DMS 273 treated with DMSO at 0.1 percent for 48 hours (cell line): ENCODE measurements at regions not wholly inside any gene's neighbourhood (a gene's known extent, or its start where the extent isn't known, plus 50 kb on each side); places are given as distances from the start of the nearest gene placed in this dataset.

ENCODE experiments used
- DNase-seq: peaks from one replicate; lab custom pipeline; 2025; lab: John Stamatoyannopoulos, UW

DNA sequence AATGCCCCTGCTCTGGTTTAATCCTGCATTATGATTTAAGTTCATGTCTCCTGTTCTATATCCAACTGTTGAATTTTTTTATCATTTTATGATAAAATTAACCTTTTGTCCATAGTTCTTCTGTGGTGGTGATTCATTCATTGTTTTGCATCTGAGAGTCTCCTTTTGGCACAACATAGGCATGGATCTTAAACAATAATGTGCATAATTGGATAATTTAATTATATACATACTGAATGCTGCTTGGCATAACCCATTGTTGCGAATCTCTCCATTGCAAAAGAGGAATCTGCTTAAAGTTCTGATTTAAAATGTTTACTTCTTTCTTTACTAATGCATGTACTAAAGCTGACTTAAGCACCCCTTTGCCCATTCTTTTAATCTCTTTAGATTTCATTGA is 2788.4 kb downstream of the PCDH9 start:
- DNase-seq: no peak

DNA sequence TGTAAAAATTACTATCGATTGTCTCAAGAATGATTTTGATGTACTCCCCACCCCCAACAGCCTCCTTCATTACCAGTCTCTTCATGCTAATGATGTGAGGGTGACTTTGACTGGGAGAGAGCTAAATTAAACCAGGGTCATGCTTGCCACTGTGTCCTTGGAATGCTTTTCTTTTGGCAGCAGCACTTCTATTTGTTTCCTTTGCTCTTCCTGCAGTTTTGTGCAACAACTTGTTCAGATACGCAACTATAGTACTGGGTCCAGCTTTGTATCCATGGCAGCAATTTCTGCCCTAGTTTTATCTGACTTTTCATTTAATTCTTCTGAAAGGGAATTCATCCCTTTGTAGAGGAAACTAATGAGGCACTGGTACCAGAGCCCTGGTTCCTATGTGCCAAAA is 2792.1 kb downstream of the PCDH9 start:
- no peak for DNase-seq

DNA sequence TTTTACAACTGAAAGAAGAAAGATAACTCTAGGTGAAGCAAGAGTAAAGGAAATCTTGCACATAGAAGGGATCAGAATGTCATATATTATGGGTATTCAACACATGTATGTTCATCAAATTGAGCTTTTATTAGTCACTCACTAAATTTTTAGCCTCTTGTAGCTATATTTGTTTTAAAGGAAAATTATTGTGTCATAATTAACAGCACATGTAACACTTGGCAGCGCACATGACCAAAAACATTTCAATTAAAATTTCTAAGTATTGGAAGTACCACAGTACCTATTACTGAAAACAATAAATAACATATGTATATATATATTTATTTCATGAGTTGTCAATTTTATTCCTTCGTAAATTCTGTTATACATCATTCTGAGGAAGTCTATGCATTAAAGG is 2800.4 kb downstream of the PCDH9 start:
- DNase-seq: no peak

DNA sequence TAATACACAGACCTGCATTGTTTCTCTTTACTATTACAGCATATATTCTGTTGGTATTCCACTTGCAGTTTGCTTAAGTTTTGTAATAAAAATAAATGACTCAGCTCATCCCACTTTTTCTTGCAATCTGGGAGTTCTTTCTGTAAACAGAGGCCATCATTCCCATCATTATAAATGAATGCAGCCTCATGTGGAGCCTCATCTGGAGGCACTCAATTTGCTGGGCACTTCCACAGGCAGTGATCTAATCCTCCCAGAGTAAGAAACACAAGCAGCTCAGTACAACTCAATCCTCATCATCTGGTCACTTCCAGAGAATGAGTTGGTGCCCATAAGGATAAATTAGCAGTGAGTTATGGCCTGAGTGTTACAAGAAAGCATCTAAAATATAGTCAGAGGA is 2801.9 kb downstream of the PCDH9 start:
- DNase-seq: no peak

DNA sequence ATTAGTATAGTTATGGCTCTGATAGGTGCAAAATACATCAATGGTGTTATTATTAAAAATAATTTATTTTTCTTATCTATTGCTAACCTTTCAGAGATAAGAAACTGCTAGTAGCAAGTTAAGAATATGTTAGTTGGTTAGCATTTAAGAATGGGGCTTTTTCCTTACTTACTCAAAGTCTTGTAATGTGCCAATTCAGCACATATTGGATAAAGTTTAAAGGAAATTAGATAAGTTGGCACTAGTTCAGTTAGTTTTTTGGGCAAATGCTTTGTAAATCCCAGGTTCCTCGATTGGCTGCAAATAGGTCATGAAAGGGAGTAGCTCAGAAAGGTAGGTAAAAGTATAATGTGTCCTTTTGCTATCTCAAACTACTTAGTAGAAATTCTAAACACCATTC is 2806.7 kb downstream of the PCDH9 start:
- no peak for DNase-seq

DNA sequence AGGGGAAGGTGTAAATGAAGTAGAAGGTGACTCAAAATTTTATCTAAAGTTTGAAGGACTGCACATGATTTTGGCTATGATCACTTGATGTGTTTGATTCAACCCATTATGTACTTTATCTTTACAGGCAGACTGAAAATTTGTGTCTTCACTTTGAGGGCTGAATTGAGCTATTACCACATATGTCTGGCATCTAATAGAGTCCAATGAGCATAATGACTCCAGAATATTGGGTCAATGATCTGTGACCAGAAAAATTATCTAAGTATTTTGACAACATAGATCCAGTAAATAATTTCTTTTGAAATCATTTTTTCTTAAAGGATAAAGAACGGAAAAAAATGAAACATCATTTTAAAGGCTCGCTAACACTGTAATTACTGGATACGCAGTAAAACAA is 2810.0 kb downstream of the PCDH9 start:
- DNase-seq: no peak

DNA sequence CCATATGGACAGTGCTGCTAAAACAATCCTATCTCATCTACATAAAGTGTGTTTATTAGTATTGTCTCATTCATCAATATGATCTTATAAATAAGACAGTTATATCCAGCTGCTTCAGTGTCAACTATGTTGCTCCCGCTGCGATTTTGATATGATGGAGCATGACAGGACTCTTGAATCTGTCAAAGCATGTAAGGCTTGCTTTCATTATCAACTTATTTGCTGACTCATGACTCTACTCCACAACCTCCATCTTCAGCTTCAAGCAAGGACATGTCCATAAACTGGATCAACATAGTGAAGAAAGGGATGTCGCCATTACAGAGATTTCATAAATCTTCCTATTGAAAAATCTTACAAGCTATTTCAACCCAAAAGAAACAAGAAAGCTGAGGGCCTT is 2812.6 kb downstream of the PCDH9 start:
- no peak for DNase-seq

DNA sequence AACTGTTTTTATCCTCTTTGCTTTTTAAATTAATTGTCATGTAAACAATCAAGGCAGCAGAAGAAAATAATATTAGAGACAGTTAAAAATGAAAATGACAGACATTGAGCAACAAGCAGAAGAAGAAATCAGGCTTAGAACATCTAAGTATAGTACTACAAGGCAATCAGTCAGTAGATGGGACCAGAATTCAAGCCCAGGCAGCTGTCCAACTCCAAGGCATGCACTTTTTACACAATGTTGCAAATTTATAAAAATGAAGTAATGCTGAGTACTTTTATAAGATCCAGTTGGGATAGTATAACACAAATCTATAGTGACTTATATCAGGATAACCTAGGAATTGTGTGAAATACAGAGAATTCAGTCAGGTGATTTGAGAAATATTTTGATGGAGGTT is 2815.8 kb downstream of the PCDH9 start:
- no peak for DNase-seq

DNA sequence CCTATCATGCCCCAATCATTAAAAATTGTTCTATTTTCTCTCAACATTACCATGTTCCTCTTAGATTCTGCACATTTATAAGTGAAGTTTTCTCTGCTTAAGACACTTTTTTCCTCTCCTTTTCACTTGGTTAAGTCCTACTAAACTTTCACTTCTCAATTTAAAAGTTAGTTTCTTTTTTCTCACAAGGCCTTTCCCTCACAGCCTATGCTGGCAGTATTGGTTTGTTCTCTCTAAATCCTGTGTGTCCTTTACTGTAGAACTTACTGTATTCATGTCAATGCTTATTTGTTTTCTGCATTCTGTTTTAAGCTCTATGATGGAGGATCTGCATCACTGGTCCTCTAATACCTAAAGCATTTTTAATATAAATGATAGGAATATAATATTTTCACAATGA is 2816.6 kb downstream of the PCDH9 start:
- DNase-seq: no peak

DNA sequence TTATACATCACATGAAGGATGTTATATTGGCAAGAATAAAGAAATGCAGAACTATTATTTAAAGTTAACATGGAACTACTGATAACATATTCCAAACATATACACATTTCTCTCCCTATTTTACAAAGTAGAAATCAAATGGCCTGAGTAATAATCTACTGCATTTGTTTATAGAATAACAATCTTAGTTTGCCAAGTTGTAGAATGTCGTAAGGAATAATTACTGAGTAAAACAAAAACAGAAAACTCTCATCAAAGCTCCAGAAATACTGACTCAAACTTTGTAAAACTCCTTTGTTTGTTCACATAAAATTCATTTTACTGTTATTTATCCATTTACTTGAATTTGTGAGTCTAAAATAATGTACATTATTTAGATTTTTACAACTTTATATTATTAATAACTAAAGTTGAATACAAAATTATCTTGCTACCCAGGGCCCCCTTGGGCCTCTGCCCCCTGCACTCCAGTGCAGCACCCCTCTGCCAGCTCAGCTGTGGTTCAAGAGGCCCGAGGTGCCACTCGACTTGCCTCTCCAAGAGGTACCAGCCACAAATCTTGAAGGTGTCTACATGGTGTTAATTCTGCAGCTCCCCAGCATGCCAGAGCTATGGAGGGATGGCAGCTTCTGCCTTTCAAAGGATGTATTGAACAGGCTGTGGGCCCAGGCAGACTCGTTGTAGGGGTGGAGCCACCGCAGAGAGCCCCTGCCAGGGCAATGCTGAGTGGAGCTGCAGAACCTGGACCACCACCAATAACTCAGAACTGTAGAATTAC is 2819.7 kb downstream of the PCDH9 start:
- DNase-seq: no peak

DNA sequence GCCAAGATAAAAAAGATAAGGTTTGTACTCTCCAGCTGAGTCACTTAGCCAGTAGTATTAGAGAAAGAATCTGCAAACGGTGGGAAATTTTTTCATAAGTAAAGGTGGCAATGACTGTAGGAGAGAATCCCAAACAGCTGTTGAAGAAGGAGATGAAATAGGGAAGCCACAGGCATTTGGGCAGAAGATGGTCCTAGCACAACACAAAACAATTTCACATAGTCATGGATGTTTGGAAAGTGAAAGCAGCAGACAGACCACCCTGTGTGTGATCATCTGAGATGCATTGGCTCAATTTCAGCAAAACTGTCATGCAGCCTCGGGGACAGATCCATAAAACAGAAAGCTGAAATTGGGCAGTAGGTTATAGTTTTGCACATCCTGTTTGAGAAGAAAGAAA is 2832.4 kb downstream of the PCDH9 start:
- DNase-seq: no peak

DNA sequence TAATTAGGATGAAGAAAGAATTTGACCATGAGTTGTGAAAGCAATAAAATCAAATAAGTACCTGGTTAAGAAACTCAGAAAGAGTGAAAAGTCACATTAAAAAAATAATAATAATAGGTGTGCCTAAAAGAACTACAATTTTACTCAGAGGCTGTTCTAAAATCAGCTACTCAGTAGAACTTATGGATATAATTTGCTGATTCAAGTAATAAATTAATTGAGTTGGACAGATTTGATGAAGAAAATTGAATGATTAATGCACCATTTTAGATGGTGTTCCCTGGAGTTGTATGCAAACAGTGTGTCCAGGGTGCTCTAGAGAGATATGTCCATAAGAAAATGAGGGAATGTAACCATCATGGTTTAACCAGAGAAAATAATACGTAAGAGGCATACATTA is 2852.5 kb downstream of the PCDH9 start:
- no peak for DNase-seq

DNA sequence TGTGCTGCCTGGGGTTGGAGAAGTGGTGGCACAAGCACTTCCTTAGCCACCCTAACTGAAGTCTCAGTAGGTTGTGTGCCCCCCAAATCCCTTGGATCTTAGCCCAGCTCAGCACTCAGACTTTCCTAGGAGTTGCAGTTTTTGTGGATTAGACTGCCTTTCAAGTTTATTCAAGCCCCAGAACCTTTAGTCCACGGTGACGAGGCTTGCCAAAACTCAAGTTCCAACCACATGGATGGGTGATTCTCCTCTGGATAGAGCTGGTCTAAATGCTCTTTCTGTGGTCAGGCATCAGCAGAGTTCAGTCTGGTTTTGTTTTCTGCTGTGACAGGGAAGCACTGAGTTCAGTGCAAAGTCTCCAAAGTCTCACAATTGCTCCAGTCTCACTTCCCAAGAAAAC is 2858.7 kb downstream of the PCDH9 start:
- no peak for DNase-seq

DNA sequence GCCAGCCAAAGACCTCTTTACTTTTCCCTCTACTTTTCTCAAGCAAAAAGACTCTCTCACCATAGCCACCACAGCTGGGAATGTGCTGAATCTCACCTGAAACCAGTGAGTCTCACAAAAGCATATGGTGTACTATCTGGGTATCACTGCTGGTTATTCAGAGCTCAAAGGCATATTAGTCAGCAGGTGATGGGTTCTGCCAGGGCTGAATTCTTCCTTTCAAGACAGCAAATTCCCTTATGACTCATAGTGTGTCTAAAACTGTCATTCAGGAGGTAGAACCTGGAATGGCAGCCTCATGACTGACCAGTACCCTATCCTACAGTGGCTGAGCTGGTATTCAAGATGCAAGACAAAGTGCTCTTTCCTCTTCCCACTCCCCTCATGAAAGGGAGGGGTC is 2859.1 kb downstream of the PCDH9 start:
- DNase-seq: no peak

DNA sequence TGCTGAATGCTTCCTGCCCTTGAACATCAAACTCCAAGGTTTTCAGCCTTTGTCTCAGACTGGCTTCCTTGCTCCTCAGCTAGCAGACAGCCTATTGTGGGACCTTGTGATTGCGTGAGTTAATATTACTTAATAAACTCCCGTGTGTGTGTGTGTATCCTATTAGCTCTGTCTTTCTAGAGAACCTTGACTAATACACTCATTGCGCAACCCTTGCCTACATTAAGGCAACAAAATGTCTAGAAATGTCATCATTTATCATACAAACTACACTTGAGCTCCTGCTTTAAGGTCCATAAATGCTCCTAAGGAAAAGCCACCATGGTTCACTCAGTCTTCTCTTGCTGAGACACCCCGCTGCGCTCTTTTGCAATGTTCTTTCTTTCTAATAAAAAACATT is 2861.0 kb downstream of the PCDH9 start:
- DNase-seq: no peak

DNA sequence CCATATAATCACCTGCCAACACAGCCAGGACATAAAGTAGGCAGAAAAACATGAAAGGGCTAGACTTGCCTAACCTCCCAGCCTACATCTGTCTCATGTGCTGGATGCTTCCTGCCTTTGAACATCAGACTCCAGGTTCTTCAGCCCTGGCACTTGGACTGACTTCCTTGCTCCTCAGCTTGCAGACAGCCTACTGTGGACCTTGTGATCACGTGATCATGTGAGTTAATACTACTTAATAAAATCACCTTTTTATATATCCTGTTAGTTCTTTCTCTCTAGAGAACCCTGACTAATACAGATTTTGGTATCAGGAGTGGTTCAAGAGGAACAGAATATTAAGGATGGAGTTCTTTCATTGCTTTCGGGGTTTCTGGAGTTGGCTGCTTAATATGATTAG is 2867.6 kb downstream of the PCDH9 start:
- DNase-seq: no peak

DNA sequence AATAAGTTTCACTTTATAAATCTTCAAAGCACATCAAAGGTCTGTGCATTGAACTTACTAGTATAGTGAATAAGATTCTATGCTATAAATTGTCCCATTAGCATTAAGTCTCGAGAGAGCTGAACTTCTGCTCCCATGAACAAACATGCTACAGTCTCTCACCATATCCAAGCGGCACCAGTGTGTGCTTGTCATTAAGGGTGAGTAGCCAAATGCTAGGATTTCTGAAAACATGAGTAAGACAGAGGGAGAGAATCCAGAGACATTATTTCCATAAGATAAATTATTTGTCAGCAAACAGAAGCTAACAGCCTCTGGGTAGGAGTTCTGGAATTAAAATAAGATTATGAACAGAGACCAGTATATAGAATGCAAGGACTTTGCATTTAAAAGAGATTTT is 2882.5 kb downstream of the PCDH9 start:
- DNase-seq: no peak

DNA sequence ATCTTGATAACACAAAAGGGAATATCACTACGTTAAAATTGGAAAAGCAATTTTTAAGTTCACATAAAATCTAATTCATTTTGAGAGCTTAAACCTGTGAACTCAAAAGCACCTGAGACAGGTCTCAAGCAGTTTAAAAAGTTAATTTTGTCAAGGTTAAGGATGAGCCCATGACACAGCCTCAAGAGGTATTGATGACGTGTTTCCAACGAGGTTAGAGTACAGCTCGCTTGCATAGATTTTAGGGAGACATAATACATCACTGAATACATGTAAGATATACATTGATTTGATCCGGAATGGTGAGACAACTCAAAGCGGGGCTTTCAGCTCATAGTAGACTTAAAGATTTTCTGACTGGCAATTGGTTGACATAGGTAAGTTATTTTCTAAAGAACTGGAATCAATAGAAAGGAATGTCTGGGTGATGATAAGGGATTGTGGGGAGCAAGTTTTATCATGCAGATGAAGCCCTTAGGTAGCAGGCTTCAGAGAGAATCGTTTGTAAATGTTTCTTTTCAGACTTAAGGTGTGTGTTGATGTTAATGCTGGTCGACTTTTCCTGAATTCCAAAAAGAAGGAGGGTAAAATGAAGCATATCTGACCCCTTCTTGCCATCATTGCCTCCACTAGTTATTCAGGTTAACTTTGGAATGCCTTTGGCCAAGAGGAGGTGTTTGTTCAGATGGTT is 2890.6 kb downstream of the PCDH9 start:
- no peak for DNase-seq

DNA sequence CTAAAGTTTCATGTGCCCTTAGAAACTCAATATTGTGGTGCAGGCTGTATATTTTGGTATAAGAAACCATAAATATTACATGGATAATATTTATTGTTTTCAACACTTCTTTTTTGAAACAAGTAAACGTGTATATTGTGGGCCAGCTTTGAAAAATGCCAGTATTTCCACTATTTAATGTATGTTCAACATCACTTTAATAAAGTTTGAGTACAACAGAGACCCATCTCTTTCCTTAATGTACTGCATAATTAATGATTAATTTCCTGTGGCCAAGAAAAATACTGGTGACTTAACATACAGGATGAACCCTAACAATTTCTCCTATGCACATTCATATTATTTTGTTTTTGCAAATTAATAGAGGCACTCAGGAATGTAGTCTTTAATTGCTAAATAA is 2891.5 kb downstream of the PCDH9 start:
- DNase-seq: no peak

DNA sequence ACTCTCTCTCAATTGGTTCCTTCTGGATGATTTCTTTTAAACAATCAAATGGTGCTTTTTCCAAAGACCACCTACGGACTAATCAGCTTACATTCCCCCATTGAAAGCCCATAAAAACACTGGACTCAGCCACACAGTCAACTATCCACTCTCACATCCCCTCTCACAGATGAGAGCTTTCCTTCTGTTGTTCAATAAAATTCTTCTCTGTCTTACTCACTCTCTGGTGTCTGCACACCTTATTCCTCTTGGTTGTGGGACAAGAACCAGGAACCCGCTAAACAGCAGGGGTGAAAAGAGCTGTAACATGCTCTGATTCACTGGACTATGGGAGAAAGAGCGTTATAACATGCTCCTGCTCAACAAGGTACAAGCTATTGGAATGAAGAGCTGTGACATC is 2896.2 kb downstream of the PCDH9 start:
- no peak for DNase-seq

DNA sequence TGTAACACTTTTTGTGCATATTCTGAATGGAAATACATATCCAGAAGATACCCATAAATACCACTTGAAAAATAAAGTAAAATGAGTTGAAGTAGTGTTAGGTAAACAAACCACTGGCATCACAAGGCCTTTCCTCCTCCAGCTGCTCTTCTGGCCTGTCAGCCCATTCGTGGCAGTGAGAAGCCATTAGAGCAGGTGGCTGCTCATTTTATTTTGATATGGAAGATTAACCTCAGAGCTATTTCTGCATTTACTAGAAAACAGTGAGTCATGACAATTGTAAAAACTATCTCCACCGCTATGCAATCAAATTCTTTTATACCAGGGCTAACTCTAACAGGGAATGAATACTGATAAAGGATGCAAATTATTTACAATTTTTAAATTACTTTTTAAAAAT is 2898.1 kb downstream of the PCDH9 start:
- no peak for DNase-seq

DNA sequence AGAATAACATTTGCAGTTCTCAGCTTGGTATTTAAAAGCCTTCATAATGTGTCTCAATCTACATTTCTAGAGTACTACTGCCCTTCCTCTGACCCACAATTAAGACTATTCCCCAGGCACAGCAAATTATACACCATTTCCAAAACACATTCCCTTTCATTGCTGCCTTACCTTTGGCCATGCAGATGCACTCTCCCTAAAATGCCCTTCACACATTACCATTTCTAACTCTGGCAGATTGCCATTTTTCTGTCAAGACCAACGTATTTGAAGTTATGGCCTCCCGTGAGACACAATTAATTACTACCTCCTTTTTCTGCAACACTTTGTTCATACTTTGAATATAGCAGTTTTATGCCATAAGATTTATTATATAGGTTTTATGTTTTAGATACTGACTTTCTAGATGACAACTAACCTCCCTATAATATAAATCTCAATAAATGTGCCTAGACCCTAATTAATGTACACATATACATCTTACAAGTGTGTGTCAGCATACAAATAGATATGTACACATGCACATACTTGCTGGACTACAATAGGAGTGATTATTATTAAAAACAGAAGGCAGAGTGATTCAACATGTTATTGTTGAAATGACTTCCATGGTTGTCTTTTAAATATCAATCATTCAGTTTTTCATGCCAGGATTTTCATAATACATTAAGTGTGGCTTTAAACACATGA is 2902.5 kb downstream of the PCDH9 start:
- no peak for DNase-seq

DNA sequence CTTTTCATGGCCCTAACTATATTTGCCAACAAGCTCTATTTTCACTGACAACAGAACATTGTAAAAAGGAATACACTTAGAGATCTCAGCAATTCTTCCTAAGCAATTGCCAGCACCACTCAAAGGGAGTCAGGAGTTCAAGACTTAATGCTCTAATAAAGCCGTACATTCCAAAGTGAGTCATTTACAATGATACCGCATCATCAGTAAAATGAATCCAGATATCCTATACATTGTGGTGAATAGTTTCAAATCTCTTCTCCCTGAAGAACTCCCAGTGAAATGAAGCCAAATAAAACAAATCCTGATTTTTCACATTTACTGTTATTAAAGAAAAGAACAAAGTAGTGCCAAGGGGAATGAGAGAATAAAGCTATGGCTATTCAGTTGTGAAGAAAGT is 2898.7 kb upstream of the PCDH20 start:
- no peak for DNase-seq
